Astrocyte (in vitro differentiated cells and primary cell): ENCODE measurements at regions not wholly inside any gene's neighbourhood (a gene's known extent, or its start where the extent isn't known, plus 50 kb on each side); places are given as distances from the start of the nearest gene placed in this dataset.

Source experiments
- DNase-seq: peaks from one replicate; pipeline ENCODE4 v3.0.0-alpha.2; 2010; ENCODE audit warnings: low read depth
- FAIRE-seq: peaks from 2 replicates; lab custom pipeline; 2011; peaks lifted over from hg19 to GRCh38; lab: Jason Lieb, UNC
- H2AFZ ChIP-seq: 2 replicates; pipeline ENCODE4 v1.6.0; 2012; ENCODE audit warnings: low read depth, low read length, inconsistent platforms
- H3K27ac ChIP-seq: 2 replicates; pipeline ENCODE4 v1.5.1; 2011; ENCODE audit warnings: low read depth, low read length, inconsistent platforms
- H3K27me3 ChIP-seq: 2 replicates; pipeline ENCODE4 v1.6.0; 2011; ENCODE audit warnings: low read length, inconsistent platforms; ENCODE audit not compliant: insufficient read depth
- H3K36me3 ChIP-seq: 2 replicates; pipeline ENCODE4 v1.5.1; 2011; ENCODE audit warnings: low read length, inconsistent platforms; ENCODE audit not compliant: insufficient read depth
- H3K4me1 ChIP-seq: 2 replicates; pipeline ENCODE4 v1.5.1; 2011; ENCODE audit warnings: low read length, inconsistent platforms; ENCODE audit not compliant: insufficient read depth
- H3K4me2 ChIP-seq: 2 replicates; pipeline ENCODE4 v1.6.0; 2012; ENCODE audit warnings: low read length, inconsistent platforms
- H3K4me3 ChIP-seq: 2 replicates; pipeline ENCODE4 v1.5.1; 2011; ENCODE audit warnings: low read depth, mild to moderate bottlenecking, low read length, inconsistent platforms; ENCODE audit not compliant: insufficient read depth
- H3K79me2 ChIP-seq: 2 replicates; pipeline ENCODE4 v1.6.0; 2012; ENCODE audit warnings: mild to moderate bottlenecking, low read length, inconsistent platforms; ENCODE audit not compliant: insufficient read depth
- H3K9ac ChIP-seq: 2 replicates; pipeline ENCODE4 v1.6.0; 2012; ENCODE audit warnings: mild to moderate bottlenecking, low read length, inconsistent platforms
- H3K9me3 ChIP-seq: 2 replicates; pipeline ENCODE4 v1.5.1; 2012; ENCODE audit warnings: low read depth, mild to moderate bottlenecking, low read length, inconsistent platforms; ENCODE audit not compliant: insufficient read depth
- H4K20me1 ChIP-seq: 2 replicates; pipeline ENCODE4 v1.6.0; 2012; ENCODE audit warnings: low read length, inconsistent platforms; ENCODE audit not compliant: insufficient read depth
- H3K27ac Mint-ChIP-seq: one replicate; pipeline ENCODE4 v1.8.0; 2021; ENCODE audit warnings: mild to moderate bottlenecking, mixed read lengths; ENCODE audit not compliant: unreplicated experiment
- H3K27me3 Mint-ChIP-seq: one replicate; pipeline ENCODE4 v1.8.0; 2021; ENCODE audit warnings: low read depth, mixed read lengths; ENCODE audit not compliant: unreplicated experiment
- H3K36me3 Mint-ChIP-seq: one replicate; pipeline ENCODE4 v1.8.0; 2021; ENCODE audit warnings: low read depth, mixed read lengths; ENCODE audit not compliant: unreplicated experiment
- H3K4me1 Mint-ChIP-seq: one replicate; pipeline ENCODE4 v1.8.0; 2021; ENCODE audit warnings: low read depth, mixed read lengths; ENCODE audit not compliant: unreplicated experiment
- H3K4me3 Mint-ChIP-seq: one replicate; pipeline ENCODE4 v1.8.0; 2021; ENCODE audit warnings: mild to moderate bottlenecking, moderate library complexity, mixed read lengths; ENCODE audit not compliant: unreplicated experiment
- H3K9me3 Mint-ChIP-seq: one replicate; pipeline ENCODE4 v1.8.0; 2021; ENCODE audit warnings: mild to moderate bottlenecking, mixed read lengths; ENCODE audit not compliant: unreplicated experiment
- EZH2 ChIP-seq: IDR thresholded peaks from 2 replicates; pipeline ENCODE4 v1.6.1; 2012; ENCODE audit warnings: mild to moderate bottlenecking, low read length, inconsistent platforms; ENCODE audit not compliant: insufficient read depth
- TF ChIP-seq, protein P1 (sequence below): IDR thresholded peaks from 2 replicates; pipeline ENCODE4 v1.5.1; 2011; ENCODE audit warnings: low read depth, mild to moderate bottlenecking, inconsistent platforms, low read length, moderate library complexity; ENCODE audit not compliant: insufficient read depth

GRCh38 chr15:95981209-95981608, 349.3 kb upstream of the NR2F2 start:
- FAIRE-seq: no peak
- Mint-ChIP-seq H3K27me3 (peaks cover 4% of the 10 kb centered on the region), H3K36me3 (no peaks in the 10 kb centered on the region), H3K4me1 (no peaks in the 10 kb centered on the region), H3K27ac (no peak overlapping the region), H3K9me3 (peaks cover 2% of the 10 kb centered on the region), H3K4me3 (no peak overlapping the region)
- Histone ChIP-seq H3K27ac (no peak overlapping the region), H4K20me1 (no peaks in the 10 kb centered on the region), H3K4me2 (no peak overlapping the region), H3K4me1 (no peaks in the 10 kb centered on the region), H3K79me2 (no peaks in the 10 kb centered on the region), H3K36me3 (no peaks in the 10 kb centered on the region), H3K9me3 (no peaks in the 10 kb centered on the region), H2AFZ (no peak overlapping the region), H3K4me3 (no peak overlapping the region), H3K9ac (no peak overlapping the region), H3K27me3 (no peaks in the 10 kb centered on the region)
- DNase-seq: no peak
- TF ChIP-seq, protein P1, sequence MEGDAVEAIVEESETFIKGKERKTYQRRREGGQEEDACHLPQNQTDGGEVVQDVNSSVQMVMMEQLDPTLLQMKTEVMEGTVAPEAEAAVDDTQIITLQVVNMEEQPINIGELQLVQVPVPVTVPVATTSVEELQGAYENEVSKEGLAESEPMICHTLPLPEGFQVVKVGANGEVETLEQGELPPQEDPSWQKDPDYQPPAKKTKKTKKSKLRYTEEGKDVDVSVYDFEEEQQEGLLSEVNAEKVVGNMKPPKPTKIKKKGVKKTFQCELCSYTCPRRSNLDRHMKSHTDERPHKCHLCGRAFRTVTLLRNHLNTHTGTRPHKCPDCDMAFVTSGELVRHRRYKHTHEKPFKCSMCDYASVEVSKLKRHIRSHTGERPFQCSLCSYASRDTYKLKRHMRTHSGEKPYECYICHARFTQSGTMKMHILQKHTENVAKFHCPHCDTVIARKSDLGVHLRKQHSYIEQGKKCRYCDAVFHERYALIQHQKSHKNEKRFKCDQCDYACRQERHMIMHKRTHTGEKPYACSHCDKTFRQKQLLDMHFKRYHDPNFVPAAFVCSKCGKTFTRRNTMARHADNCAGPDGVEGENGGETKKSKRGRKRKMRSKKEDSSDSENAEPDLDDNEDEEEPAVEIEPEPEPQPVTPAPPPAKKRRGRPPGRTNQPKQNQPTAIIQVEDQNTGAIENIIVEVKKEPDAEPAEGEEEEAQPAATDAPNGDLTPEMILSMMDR: no peak
- no peak for TF ChIP-seq EZH2

- no peaks in the 10 kb centered on the region for H3K9me3 Mint-ChIP-seq
- no peak for FAIRE-seq
- Histone ChIP-seq H3K27me3 (no peaks in the 10 kb centered on the region), H3K4me2 (no peak overlapping the region), H3K36me3 (no peaks in the 10 kb centered on the region), H3K9me3 (no peaks in the 10 kb centered on the region), H3K9ac (no peak overlapping the region), H3K79me2 (no peaks in the 10 kb centered on the region), H3K27ac (no peak overlapping the region), H4K20me1 (no peaks in the 10 kb centered on the region), H3K4me3 (no peak overlapping the region), H2AFZ (no peak overlapping the region), H3K4me1 (no peaks in the 10 kb centered on the region)
- TF ChIP-seq EZH2: no peak
- TF ChIP-seq, protein P1: no peak
- H3K4me1 Mint-ChIP-seq: peaks cover 7% of the 10 kb centered on the region
- no peak for DNase-seq
- H3K36me3 Mint-ChIP-seq: no peaks in the 10 kb centered on the region
- H3K4me3 Mint-ChIP-seq: no peak overlapping the region
- H3K27me3 Mint-ChIP-seq: peaks cover 4% of the 10 kb centered on the region
- H3K27ac Mint-ChIP-seq: no peak overlapping the region
Observed at GRCh38 chr15:95987299-95987698, 343.2 kb upstream of the NR2F2 start.

- no peak overlapping the region for H3K4me3 Mint-ChIP-seq
- Histone ChIP-seq H2AFZ (no peak overlapping the region), H3K4me1 (no peaks in the 10 kb centered on the region), H3K36me3 (no peaks in the 10 kb centered on the region), H3K27ac (no peak overlapping the region), H4K20me1 (no peaks in the 10 kb centered on the region), H3K79me2 (no peaks in the 10 kb centered on the region), H3K27me3 (no peaks in the 10 kb centered on the region), H3K4me3 (no peak overlapping the region), H3K9ac (no peak overlapping the region), H3K4me2 (no peak overlapping the region), H3K9me3 (no peaks in the 10 kb centered on the region)
- H3K27me3 Mint-ChIP-seq: peaks cover 4% of the 10 kb centered on the region
- DNase-seq (no peak), FAIRE-seq (no peak)
- no peaks in the 10 kb centered on the region for H3K9me3 Mint-ChIP-seq
- no peaks in the 10 kb centered on the region for H3K36me3 Mint-ChIP-seq
- peaks cover 7% of the 10 kb centered on the region for H3K4me1 Mint-ChIP-seq
- H3K27ac Mint-ChIP-seq: no peak overlapping the region
- TF ChIP-seq EZH2: no peak
- TF ChIP-seq, protein P1: no peak
Observed at GRCh38 chr15:95987886-95988573, 342.5 kb upstream of the NR2F2 start.
